Activated T-cell treated with anti-CD3 and anti-CD28 coated beads, Interleukin-2, amount 50 U/mL, for 72 hours (primary cell): ENCODE measurements at regions not wholly inside any gene's neighbourhood (a gene's known extent, or its start where the extent isn't known, plus 50 kb on each side); places are given as distances from the start of the nearest gene placed in this dataset.

Experiments used
- ATAC-seq, 2 donors: fragments of 150-1000 bp; cut with Tn5 transposase; replicated peaks in 1 of 2; 2 replicates each; pipeline ENCODE4 v1.10.0; 2021; ENCODE audit warnings: moderate library complexity in 2 of 2, mild to moderate bottlenecking in 1 of 2
- DNase-seq, 2 donors: peaks; one replicate each; pipeline ENCODE4 v3.0.0; 2021 to 2022; ENCODE audit warnings: mixed read lengths in 1 of 2
- H3K27ac Mint-ChIP-seq: one replicate; pipeline ENCODE4 v1.8.0; 2022; ENCODE audit warnings: mild to moderate bottlenecking, moderate library complexity, mixed read lengths
- H3K27me3 Mint-ChIP-seq: one replicate; pipeline ENCODE4 v1.8.0; 2022; ENCODE audit warnings: low read depth, mixed read lengths
- H3K36me3 Mint-ChIP-seq, 2 donors: one replicate each; pipeline ENCODE4 v1.8.0; 2022; ENCODE audit warnings: mixed read lengths in 2 of 2, mild to moderate bottlenecking in 1 of 2; ENCODE audit not compliant: insufficient read depth in 2 of 2
- H3K4me1 Mint-ChIP-seq: one replicate; pipeline ENCODE4 v1.8.0; 2022; ENCODE audit warnings: low read depth, mixed read lengths
- H3K4me3 Mint-ChIP-seq, 2 donors: one replicate each; pipeline ENCODE4 v1.8.0; 2022; ENCODE audit warnings: mild to moderate bottlenecking in 2 of 2, mixed read lengths in 2 of 2, moderate library complexity in 2 of 2
- H3K9me3 Mint-ChIP-seq, 2 donors: one replicate each; pipeline ENCODE4 v1.8.0; 2022; ENCODE audit warnings: mixed read lengths in 2 of 2

DNA sequence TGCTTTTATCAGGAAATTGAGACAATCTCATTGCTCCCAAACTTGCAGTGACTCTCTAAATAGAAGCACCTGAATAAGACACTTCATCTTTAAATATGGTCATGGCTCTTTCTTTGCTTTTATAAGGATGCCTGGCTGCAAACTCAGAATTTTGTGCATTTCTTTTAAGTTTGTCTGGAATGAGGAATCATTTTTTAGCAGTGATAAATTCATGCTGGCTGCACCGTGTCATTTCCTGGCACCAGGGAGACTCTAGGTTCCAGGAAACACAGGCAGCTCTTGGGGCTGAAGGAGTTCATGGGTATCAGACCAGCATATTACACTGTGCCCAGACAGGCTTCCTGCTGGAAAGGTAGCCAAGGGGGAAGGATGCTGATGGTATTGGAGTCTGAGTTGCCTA is 109.9 kb downstream of the NUDT12 start:
- no peaks in the 10 kb centered on the region for H3K36me3 Mint-ChIP-seq
- ATAC-seq, result no peak
- H3K9me3 Mint-ChIP-seq, result no peaks in the 10 kb centered on the region
- DNase-seq, result no peak
- no peaks in the 10 kb centered on the region for H3K4me1 Mint-ChIP-seq
- H3K4me3 Mint-ChIP-seq, result no peak overlapping the region
- H3K27ac Mint-ChIP-seq, result no peak overlapping the region
- H3K27me3 Mint-ChIP-seq, result peaks cover 16% of the 10 kb centered on the region

DNA sequence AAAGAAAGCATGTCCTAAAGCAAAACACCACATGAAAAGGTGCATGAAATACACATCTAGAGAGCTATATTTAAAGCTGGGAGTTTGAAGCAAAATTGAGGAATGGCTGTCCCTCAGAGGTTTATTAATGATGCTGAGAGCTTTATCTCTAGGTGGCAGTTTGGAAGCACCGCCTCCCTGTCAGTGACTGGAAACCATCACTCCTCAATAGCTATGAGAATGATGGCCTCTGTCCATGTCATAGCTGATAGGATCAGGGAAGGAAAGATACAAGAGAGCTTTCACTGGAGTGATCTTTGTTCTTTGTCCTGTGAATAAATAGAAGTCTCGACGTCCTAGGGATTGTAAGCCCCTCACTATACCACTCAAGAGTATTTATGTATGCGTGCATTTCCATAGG is 110.5 kb downstream of the NUDT12 start:
- H3K36me3 Mint-ChIP-seq, result no peaks in the 10 kb centered on the region
- peaks cover 11% of the 10 kb centered on the region for H3K27me3 Mint-ChIP-seq
- H3K4me1 Mint-ChIP-seq, result no peaks in the 10 kb centered on the region
- no peak overlapping the region for H3K4me3 Mint-ChIP-seq
- ATAC-seq (no peak), DNase-seq (no peak)
- H3K27ac Mint-ChIP-seq, result no peak overlapping the region
- no peaks in the 10 kb centered on the region for H3K9me3 Mint-ChIP-seq

DNA sequence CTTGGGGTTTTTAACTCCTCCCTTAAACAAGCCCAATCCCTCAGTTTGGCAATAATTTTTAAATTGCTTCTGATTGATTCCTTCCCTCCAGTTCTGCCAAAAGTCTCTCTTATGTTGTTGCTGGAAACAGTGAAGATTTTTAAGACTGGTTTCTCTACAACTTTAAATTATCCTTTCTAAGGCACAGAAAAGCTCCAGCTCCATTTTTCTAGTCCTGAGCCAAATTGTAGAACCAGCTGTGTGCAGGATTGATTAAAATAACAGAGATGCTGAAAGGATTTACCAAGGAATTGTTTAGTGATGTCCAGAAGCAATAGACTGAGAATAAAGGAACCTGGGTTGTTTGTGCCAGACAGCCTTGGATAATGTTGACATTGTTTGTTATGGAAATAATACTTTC is 111.3 kb downstream of the NUDT12 start:
- ATAC-seq (no peak), DNase-seq (no peak)
- Mint-ChIP-seq H3K27me3 (peaks cover 11% of the 10 kb centered on the region), H3K4me1 (no peaks in the 10 kb centered on the region), H3K36me3 (no peaks in the 10 kb centered on the region), H3K27ac (no peak overlapping the region), H3K4me3 (no peak overlapping the region), H3K9me3 (no peaks in the 10 kb centered on the region)

DNA sequence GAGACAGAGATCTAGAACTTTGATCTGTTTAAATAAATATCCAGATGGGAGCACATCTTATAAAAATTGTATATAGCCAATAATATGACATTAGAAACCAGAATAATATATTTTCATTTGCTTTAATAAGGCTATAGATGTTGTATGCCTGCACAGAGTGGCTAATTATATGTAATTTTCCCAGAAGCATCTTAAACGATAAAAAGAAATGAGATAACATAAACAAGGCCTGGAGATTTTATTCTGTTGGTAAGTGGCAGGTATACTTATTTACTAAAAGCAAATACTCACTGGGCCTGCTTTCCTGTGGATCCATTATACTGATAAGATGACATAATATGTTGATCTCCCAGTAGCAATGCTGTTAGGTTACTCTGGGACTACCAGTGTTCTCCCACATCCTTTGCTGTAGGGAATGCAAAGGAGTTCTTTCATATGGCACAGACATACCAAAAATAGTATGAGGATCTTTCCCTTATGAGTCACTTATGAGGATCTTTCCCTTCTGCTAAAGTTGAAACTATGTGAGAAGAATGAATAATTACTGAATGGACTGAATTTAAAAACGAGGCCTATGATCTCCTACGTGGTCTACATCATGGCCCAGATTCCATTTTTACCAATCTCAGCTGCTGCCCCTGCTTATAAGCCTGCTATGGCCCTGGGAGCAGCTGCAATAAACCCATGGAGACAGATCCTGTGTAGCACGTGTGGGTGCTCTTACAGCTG is 112.1 kb downstream of the NUDT12 start:
- ATAC-seq (no peak), DNase-seq (no peak)
- no peak overlapping the region for H3K27ac Mint-ChIP-seq
- H3K4me3 Mint-ChIP-seq, result no peak overlapping the region
- no peaks in the 10 kb centered on the region for H3K36me3 Mint-ChIP-seq
- H3K27me3 Mint-ChIP-seq, result peaks cover 13% of the 10 kb centered on the region
- H3K4me1 Mint-ChIP-seq, result no peaks in the 10 kb centered on the region
- no peaks in the 10 kb centered on the region for H3K9me3 Mint-ChIP-seq

DNA sequence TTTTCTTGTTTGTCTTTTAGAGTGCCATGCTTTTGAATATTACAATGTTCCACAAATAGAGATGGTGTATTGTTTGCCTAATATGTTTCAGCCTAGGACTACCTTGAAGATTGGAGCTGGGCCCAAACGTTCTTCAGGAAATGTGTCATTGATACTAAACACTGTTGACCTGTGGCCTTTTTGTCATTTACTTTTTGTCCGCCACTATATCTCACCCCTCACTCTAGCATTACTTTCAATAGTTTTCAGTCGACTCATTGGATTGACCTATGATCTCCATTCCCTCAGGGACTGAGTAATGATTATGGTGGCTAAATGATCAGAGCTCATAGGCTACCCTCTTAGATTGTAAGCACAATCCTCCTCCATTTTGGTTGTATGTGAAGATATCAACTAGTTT is 115.8 kb downstream of the NUDT12 start:
- Mint-ChIP-seq H3K27ac (no peak overlapping the region), H3K4me3 (no peak overlapping the region), H3K27me3 (peaks cover 6% of the 10 kb centered on the region), H3K4me1 (no peaks in the 10 kb centered on the region), H3K9me3 (no peaks in the 10 kb centered on the region), H3K36me3 (no peaks in the 10 kb centered on the region)
- DNase-seq (no peak), ATAC-seq (no peak)

DNA sequence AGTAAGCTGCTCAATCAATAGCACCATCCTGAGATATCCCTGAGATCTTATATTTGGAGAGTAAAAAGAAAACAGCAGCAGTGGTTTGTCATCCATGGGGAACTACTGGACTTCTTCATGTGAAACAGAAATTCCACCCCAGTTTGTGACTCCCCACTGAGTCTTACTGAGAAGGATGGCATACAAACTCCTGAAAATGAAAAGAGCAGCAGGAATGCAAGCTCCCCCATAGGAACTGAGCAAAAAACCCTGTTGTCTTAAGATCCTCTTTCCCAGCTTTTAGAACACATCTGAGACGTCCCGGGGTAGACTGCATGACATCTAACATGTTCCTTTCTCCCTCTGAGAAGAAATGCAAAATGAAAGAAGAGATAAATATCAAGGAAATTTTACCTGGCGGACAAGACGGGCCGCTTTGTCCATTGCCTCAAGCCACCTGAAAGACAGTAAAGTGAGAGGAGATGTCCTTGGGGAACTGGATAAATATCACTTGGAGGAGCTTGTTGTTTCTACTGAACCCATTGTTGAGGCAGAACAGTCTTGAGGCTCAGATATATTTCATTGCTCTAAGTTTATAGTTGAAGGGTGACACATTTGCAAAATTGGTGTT is 117.1 kb downstream of the NUDT12 start:
- no peak for DNase-seq
- Mint-ChIP-seq H3K4me3 (no peak overlapping the region), H3K27me3 (peaks cover 6% of the 10 kb centered on the region), H3K9me3 (no peaks in the 10 kb centered on the region), H3K36me3 (no peaks in the 10 kb centered on the region), H3K27ac (no peak overlapping the region), H3K4me1 (no peaks in the 10 kb centered on the region)
- no peak for ATAC-seq

DNA sequence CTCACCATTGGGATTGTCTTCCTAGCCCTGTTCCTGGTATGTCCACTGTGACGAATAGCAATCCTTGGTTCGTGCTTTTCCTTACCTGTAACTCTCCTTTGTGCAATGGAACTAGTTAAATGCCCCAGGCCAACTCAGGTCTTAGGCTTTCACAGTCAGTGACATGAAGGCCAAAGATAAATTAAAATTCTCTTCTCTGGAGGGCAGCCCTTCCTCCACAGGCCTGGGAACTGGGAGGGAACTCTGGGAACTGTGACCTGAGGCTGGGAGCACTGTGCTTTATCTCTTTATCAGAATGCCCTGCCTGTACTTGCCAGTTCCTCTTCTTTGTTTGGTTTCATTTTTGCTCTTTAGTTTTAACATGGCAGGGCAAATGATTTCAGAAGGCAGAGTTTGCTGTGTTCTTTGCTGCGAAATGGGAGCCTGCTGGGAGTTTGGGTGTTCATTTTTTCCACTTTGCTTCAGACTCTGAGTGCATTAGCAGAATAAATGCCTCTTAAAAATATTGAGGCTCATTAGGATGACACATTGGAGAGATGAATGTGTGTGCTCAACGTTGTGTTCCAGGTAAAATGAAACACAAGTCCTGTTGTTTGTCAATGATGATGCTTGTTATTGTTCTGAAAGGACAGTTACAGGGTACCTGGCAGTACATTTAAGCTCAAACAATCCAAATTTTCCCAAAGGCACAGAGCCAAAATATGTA is 118.1 kb downstream of the NUDT12 start:
- Mint-ChIP-seq H3K4me3 (no peak overlapping the region), H3K9me3 (peaks cover 3 to 6% of the 10 kb centered on the region in 2 donors), H3K36me3 (peaks cover 3 to 5% of the 10 kb centered on the region in 2 donors), H3K27me3 (peaks cover 6% of the 10 kb centered on the region), H3K4me1 (no peaks in the 10 kb centered on the region), H3K27ac (no peak overlapping the region)
- DNase-seq (no peak), ATAC-seq (no peak)

DNA sequence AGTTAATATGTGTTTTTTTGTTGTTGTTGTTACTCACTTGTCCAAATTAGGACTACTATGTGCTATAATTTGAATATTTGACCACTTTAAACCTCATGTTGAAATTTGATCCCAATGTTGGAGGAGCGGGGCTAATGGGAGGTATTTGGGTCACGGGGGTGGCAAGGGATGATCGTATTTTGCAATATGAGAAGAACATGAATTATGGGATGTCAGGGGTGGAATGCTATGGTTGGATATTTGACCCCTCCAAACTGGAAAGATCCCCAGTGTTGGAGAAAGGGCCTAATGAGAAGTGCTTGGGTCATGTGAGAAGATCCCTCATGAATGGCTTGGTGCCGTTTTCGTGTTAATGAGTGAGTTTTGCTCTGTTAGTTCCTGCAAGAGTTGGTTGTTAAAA is 119.8 kb downstream of the NUDT12 start:
- Mint-ChIP-seq H3K4me1 (no peaks in the 10 kb centered on the region), H3K36me3 (peaks cover 5% of the 10 kb centered on the region in 2 donors), H3K9me3 (peaks cover 4 to 8% of the 10 kb centered on the region in 2 donors), H3K4me3 (no peak overlapping the region), H3K27ac (no peak overlapping the region), H3K27me3 (peaks cover 6% of the 10 kb centered on the region)
- no peak for DNase-seq
- no peak for ATAC-seq

DNA sequence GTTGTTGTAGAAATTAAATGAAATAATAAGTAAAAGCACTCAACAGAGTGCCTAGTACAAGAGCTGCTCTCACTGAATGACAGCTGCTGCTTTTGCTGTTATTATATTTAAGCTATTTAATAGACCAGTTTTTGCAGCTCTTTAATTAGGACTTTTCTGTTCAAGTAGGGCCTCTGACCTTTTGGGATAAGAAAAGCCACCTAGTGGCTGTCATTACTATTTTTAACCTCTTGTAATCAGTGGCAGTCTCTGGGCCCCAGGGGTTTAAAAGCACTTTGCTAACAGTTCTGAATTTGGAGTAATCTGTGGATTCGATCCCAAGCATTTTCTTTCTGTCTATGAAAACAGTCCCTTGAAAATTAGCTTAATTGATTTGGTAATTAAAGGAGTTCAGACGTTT is 121.1 kb downstream of the NUDT12 start:
- Mint-ChIP-seq H3K4me3 (no peak overlapping the region), H3K36me3 (peaks cover 5% of the 10 kb centered on the region in 2 donors), H3K27me3 (peaks cover 6% of the 10 kb centered on the region), H3K9me3 (peaks cover 4 to 8% of the 10 kb centered on the region in 2 donors), H3K27ac (no peak overlapping the region), H3K4me1 (no peaks in the 10 kb centered on the region)
- DNase-seq (no peak), ATAC-seq (no peak)

DNA sequence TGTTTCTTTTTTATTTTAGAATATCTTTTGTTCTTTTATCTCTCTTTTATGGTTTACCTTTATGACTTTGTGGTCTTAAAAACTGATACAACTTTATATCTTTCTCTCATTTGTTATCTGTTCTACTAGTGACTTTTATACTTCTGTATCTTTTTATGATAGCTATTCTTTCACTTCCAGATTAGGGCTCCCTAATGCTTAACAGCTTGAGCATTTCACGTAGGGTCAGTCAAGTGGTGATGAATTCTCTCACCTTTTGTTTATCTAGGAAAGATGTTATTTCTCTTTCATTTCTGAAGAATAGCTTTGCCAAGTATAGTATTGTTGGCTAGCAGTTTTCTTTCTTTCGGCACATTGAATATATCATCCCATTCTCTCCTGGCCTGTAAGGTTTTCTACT is 123.6 kb downstream of the NUDT12 start:
- Mint-ChIP-seq H3K4me1 (no peaks in the 10 kb centered on the region), H3K36me3 (peaks cover 5% of the 10 kb centered on the region in 2 donors), H3K27ac (no peak overlapping the region), H3K4me3 (no peak overlapping the region), H3K27me3 (no peaks in the 10 kb centered on the region), H3K9me3 (peaks cover 4 to 8% of the 10 kb centered on the region in 2 donors)
- ATAC-seq (no peak), DNase-seq (no peak)

DNA sequence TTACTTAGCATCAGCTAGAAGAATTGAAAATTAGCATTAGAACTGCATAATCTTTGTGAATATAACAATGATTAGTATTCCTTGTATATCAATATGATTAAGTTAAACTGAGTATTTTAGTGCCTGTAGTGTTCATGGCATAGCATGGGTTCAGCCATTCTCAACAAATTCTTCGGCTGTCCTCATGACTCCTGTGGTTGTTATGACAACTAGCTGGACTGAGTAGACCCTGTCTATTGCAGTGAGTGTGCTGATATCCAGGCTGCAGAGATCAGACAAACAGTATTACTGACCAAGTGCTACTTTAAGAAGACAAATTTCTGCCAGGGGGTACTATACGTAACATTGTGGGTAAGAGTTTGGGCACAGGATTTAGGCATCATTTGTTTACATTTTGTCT is 125.9 kb downstream of the NUDT12 start:
- no peak overlapping the region for H3K27ac Mint-ChIP-seq
- H3K4me3 Mint-ChIP-seq, result no peak overlapping the region
- ATAC-seq, result no peak
- H3K27me3 Mint-ChIP-seq, result no peaks in the 10 kb centered on the region
- no peaks in the 10 kb centered on the region for H3K4me1 Mint-ChIP-seq
- DNase-seq, result no peak
- peaks cover 5% of the 10 kb centered on the region in 2 donors for H3K36me3 Mint-ChIP-seq
- peaks cover 4 to 8% of the 10 kb centered on the region in 2 donors for H3K9me3 Mint-ChIP-seq

DNA sequence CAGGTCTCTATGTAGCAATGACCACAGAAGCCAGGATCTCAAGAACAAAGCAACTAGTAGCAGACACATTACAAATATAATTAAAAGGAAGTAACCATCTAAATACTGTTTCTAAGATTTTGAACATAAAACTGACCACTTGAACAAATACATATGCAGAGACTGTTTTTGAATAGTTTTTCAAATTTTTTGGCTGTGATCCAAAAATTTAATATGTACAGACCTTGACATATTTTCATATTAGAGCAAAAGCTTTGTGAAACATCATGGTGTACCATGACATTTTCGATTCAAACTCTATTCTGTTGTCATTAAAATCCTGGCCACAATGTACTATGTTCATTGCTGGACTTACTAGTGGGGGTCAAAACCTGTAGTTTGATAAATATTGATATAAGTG is 126.5 kb downstream of the NUDT12 start:
- H3K4me3 Mint-ChIP-seq, result no peak overlapping the region
- H3K36me3 Mint-ChIP-seq, result peaks cover 5% of the 10 kb centered on the region in 2 donors
- H3K4me1 Mint-ChIP-seq, result no peaks in the 10 kb centered on the region
- H3K9me3 Mint-ChIP-seq, result peaks cover 4 to 8% of the 10 kb centered on the region in 2 donors
- H3K27ac Mint-ChIP-seq, result no peak overlapping the region
- ATAC-seq (no peak), DNase-seq (no peak)
- H3K27me3 Mint-ChIP-seq, result no peaks in the 10 kb centered on the region

DNA sequence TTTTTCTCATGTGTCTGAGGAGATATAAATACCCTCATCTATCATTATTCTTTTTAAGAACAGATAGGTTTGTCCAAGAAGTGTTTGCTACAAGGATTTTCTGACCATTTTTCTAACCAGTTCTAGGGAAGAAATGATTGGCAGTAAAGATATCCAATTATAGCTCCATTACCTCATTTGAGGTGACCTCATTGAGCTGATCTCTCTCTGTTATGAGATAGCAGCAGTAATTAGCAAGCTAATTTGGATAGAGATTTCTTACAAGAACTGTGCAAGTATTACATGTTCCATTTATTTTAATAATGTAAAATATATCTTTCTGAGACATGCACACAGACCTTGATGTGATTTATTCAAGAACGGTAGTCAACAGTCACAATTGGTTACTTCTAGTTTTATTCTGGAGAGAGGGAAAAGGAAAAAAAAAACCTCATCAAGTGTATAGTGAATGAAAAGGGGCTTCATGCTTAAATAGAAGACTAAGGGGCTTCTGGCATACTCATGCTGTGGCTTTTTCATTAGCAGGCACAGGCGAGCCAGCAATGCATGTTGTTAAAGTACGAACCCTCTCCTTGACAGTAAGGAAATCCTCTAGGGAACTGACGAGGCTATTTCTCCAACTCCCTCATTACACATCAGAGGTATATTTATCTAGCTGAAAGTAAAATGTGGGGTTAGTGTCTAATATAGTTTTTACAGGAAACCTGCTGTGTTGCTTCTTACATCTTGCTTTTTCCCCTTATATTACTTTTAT is 127.3 kb downstream of the NUDT12 start:
- H3K36me3 Mint-ChIP-seq, result peaks cover 5% of the 10 kb centered on the region in 2 donors
- no peaks in the 10 kb centered on the region for H3K4me1 Mint-ChIP-seq
- no peak overlapping the region for H3K4me3 Mint-ChIP-seq
- ATAC-seq (no peak), DNase-seq (no peak)
- peaks cover 4 to 7% of the 10 kb centered on the region in 2 donors for H3K9me3 Mint-ChIP-seq
- H3K27me3 Mint-ChIP-seq, result no peaks in the 10 kb centered on the region
- no peak overlapping the region for H3K27ac Mint-ChIP-seq
